Midbrain (tissue), 1 donor: ENCODE measurements at regions not wholly inside any gene's neighbourhood (a gene's known extent, or its start where the extent isn't known, plus 50 kb on each side); places are given as distances from the start of the nearest gene placed in this dataset.

ENCODE experiments used
- DNase-seq: peaks from one replicate; lab custom pipeline; 2025; lab: John Stamatoyannopoulos, UW

GRCh38 chr5:68379275-68380036 lies 163.9 kb downstream of the PIK3R1 start:
- no peak for DNase-seq

GRCh38 chr5:68380078-68380477 lies 164.5 kb downstream of the PIK3R1 start:
- DNase-seq, result no peak

GRCh38 chr5:68381060-68381459 lies 165.5 kb downstream of the PIK3R1 start:
- no peak for DNase-seq

- no peak for DNase-seq
Observed at GRCh38 chr5:68381909-68382308, 166.4 kb downstream of the PIK3R1 start.

GRCh38 chr5:68382640-68383039 lies 167.1 kb downstream of the PIK3R1 start:
- no peak for DNase-seq

- DNase-seq, result no peak
Observed at GRCh38 chr5:68383888-68384310, 168.3 kb downstream of the PIK3R1 start.

GRCh38 chr5:68384936-68385594 lies 169.5 kb downstream of the PIK3R1 start:
- no peak for DNase-seq

GRCh38 chr5:68385936-68386335 lies 170.4 kb downstream of the PIK3R1 start:
- DNase-seq, result no peak

GRCh38 chr5:68387074-68387796 lies 171.7 kb downstream of the PIK3R1 start:
- DNase-seq, result no peak

- DNase-seq, result no peak
Observed at GRCh38 chr5:68389618-68390017, 174.1 kb downstream of the PIK3R1 start.

- DNase-seq, result no peak
Observed at GRCh38 chr5:68392617-68393016, 177.1 kb downstream of the PIK3R1 start.

GRCh38 chr5:68395302-68395701 lies 179.7 kb downstream of the PIK3R1 start:
- no peak for DNase-seq

GRCh38 chr5:68395926-68396511 lies 180.5 kb downstream of the PIK3R1 start:
- no peak for DNase-seq

- DNase-seq, result no peak
Observed at GRCh38 chr5:68396722-68397121, 181.2 kb downstream of the PIK3R1 start.

- no peak for DNase-seq
Observed at GRCh38 chr5:68398146-68398812, 182.7 kb downstream of the PIK3R1 start.

- DNase-seq, result no peak
Observed at GRCh38 chr5:68403301-68403700, 187.7 kb downstream of the PIK3R1 start.

- no peak for DNase-seq
Observed at GRCh38 chr5:68404246-68404645, 188.7 kb downstream of the PIK3R1 start.

GRCh38 chr5:68405026-68405684 lies 189.6 kb downstream of the PIK3R1 start:
- DNase-seq, result no peak

- no peak for DNase-seq
Observed at GRCh38 chr5:68405784-68406743, 190.5 kb downstream of the PIK3R1 start.

- DNase-seq, result no peak
Observed at GRCh38 chr5:68406767-68407241, 191.2 kb downstream of the PIK3R1 start.
